Mononuclear cell (primary cell): ENCODE measurements at regions not wholly inside any gene's neighbourhood (a gene's known extent, or its start where the extent isn't known, plus 50 kb on each side); places are given as distances from the start of the nearest gene placed in this dataset.

Source experiments
- H3K27me3 ChIP-seq: 2 replicates; pipeline ENCODE4 v1.6.0; 2011; ENCODE audit warnings: low read length, control low read depth; ENCODE audit not compliant: insufficient read depth
- H3K4me1 ChIP-seq: 2 replicates; pipeline ENCODE4 v1.5.1; 2011; ENCODE audit warnings: mild to moderate bottlenecking, low read length, control low read depth; ENCODE audit not compliant: insufficient read depth
- H3K4me3 ChIP-seq: 2 replicates; pipeline ENCODE4 v1.5.1; 2011; ENCODE audit warnings: mild to moderate bottlenecking, low read length, moderate library complexity
- H3K9me3 ChIP-seq: 2 replicates; pipeline ENCODE4 v1.5.1; 2011; ENCODE audit warnings: low read depth, mild to moderate bottlenecking, control low read depth, low read length

DNA sequence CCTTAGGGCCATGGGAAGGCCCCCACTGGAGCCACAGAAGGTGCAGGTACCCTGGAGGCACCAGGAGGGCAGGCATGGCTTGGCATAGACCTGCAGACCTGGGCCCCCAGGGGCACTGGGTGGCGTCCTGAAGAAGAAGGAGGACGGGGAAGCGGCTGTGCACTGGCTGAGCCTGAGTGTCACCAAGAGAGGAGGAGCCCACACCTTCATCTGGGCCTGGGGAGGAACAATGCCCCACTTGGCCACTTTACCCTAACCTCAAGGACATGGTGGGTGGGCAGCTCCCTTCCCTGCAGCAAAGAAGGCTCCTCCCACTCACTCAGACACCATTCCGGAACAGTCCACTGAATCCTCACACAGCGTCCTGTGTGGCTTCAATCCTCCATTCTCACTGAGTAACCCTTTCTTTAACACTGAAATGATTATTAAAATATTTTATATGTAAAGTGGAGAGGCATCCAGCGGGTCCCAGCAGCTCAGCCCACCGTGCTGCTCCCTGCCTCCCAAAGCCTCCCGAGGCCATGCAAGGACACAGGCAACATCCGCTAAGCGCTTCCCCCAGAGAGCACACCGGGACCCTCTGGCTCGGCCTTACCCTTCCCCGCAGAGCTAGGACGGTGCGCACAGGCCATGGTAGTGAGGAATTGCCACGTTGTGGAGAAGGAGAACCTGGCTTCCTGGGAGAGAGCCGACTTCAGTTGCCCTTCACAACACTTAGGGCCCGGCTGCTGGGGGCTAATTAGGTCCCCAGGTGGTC lies 516.7 kb upstream of the MGMT start:
- Histone ChIP-seq H3K4me3 (no peak overlapping the region), H3K27me3 (no peaks in the 10 kb centered on the region), H3K9me3 (no peaks in the 10 kb centered on the region), H3K4me1 (no peaks in the 10 kb centered on the region)

DNA sequence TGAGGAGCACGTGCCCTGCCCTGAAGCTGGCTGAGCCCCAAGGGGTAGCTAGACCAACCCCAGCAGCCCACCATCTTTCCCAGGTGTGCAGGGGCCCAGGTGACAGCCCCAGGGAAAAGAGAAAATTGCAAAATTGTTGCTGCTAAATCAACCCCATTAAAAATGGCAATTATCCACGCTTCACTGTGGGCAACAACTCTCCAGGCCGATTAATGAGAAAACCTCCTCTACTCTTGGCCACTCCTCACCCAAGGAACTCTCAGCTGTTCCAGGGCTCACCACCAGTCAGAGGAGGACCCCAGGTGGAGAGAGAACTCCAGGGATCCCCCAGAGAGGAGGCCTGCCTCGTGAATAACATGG lies 516.1 kb upstream of the MGMT start:
- H3K4me1 ChIP-seq: no peaks in the 10 kb centered on the region
- H3K27me3 ChIP-seq: no peaks in the 10 kb centered on the region
- no peak overlapping the region for H3K4me3 ChIP-seq
- no peaks in the 10 kb centered on the region for H3K9me3 ChIP-seq

- no peaks in the 10 kb centered on the region for H3K4me1 ChIP-seq
- H3K9me3 ChIP-seq: no peaks in the 10 kb centered on the region
- no peaks in the 10 kb centered on the region for H3K27me3 ChIP-seq
- no peak overlapping the region for H3K4me3 ChIP-seq
These were observed 514.2 kb upstream of the MGMT start for GRCh38 chr10:128952856-128953255.

DNA sequence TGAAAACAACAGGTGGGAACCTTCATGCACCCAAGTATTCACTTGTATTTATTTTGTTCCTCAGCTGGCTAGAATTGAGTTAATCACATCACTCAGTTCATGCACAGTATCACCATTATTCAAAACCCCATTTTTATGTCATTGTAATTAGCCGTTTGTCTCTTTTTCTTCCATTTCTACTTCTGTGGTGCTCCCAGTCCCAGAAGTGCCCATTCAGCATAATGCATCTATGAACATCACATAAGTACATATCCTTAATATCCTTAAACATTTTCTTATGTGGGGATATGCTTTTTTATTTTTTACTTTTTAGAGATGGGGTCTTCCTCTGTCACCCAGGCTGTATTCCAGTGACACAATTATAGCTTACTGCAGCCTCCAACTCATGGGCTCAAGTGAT lies 510.9 kb upstream of the MGMT start:
- no peak overlapping the region for H3K4me3 ChIP-seq
- H3K27me3 ChIP-seq: no peaks in the 10 kb centered on the region
- no peaks in the 10 kb centered on the region for H3K9me3 ChIP-seq
- no peaks in the 10 kb centered on the region for H3K4me1 ChIP-seq

DNA sequence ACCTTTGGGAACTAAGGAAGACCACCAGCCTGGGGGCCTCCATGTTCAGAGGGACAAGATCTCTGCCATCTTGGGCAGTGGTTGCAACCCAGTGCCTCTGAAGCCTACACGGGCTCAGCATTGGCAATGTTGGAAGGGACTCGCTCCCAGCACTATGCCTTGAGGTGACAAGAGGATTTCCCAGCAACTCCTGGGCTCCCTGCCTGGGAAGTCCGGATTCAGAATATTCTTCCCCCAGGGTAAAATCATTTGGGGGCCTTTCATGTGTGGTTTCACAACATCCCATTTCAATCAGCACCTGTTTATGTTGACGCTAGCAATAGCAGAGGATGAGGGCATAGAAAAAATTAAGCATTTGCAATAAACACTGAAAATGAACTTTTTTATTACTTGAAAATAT lies 509.8 kb upstream of the MGMT start:
- no peaks in the 10 kb centered on the region for H3K9me3 ChIP-seq
- H3K4me1 ChIP-seq: no peaks in the 10 kb centered on the region
- no peak overlapping the region for H3K4me3 ChIP-seq
- H3K27me3 ChIP-seq: no peaks in the 10 kb centered on the region

DNA sequence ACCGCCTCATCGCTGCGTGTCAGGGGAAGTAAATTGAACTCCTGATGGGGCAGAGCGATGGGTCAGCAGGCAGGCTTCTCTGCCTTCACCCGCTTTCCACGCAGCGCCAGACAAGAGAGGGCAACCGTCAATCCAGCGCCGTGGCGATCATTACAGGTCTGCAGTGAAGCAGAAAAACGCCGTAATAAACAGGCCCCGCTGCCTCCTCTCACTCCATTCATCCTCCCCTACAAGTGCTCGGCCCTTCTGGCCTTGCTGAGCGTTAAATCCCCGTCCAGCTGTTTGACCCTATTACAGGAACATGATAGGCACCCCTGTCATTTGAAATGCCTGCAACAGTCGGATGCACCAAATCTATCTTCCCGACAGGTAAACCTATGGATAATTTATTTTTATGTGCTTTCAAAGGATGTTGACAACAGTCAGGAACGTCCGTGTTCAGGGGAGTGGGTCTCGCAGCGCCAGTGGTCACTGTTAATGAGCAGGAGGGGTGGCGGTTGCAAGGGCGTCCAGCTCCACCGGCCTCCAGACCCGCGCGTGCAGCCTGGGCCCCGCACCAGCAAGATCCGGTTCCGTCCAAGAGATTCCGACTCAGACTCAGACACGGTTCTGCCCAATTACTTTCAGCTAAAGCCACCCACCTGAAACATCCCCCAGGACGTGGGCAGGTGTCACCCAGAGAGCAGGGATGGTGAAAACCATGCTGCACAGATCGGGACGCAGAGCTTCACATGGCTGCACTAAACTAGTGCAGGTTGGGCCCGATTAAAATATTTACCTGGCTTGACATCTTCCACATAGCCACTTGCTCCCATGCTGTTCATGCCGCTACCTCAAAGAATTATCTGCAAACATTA lies 508.0 kb upstream of the MGMT start:
- no peaks in the 10 kb centered on the region for H3K4me1 ChIP-seq
- no peak overlapping the region for H3K4me3 ChIP-seq
- H3K27me3 ChIP-seq: no peaks in the 10 kb centered on the region
- no peaks in the 10 kb centered on the region for H3K9me3 ChIP-seq

- Histone ChIP-seq H3K9me3 (no peaks in the 10 kb centered on the region), H3K4me3 (no peak overlapping the region), H3K27me3 (no peaks in the 10 kb centered on the region), H3K4me1 (no peaks in the 10 kb centered on the region)
These were observed 507.3 kb upstream of the MGMT start for GRCh38 chr10:128959746-128960145.

- Histone ChIP-seq H3K4me3 (no peak overlapping the region), H3K27me3 (no peaks in the 10 kb centered on the region), H3K9me3 (no peaks in the 10 kb centered on the region), H3K4me1 (no peaks in the 10 kb centered on the region)
These were observed 506.5 kb upstream of the MGMT start for GRCh38 chr10:128960517-128960916.

GRCh38 chr10:128962182-128962581 lies 504.9 kb upstream of the MGMT start:
- H3K4me3 ChIP-seq: no peak overlapping the region
- no peaks in the 10 kb centered on the region for H3K4me1 ChIP-seq
- H3K27me3 ChIP-seq: no peaks in the 10 kb centered on the region
- H3K9me3 ChIP-seq: no peaks in the 10 kb centered on the region

GRCh38 chr10:128963211-128964099 lies 503.6 kb upstream of the MGMT start:
- Histone ChIP-seq H3K27me3 (no peaks in the 10 kb centered on the region), H3K4me1 (no peaks in the 10 kb centered on the region), H3K4me3 (no peak overlapping the region), H3K9me3 (no peaks in the 10 kb centered on the region)

DNA sequence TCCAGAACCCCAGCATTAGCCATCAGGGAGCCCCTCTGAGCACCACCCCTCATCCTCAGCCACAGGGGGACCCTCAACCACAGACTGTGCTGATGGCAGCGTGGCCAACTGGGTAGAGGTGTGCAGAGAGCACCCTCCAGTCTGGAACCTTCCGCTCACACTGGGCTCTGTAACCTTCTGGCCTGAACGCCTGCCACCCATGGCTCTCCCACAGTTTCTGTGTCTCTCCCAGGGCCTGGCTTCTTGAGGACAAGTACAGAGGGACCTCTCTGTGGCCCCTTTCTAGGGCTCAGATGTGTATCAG lies 503.0 kb upstream of the MGMT start:
- no peaks in the 10 kb centered on the region for H3K27me3 ChIP-seq
- H3K9me3 ChIP-seq: no peaks in the 10 kb centered on the region
- H3K4me1 ChIP-seq: no peaks in the 10 kb centered on the region
- H3K4me3 ChIP-seq: no peak overlapping the region

GRCh38 chr10:128967980-128968756 lies 498.9 kb upstream of the MGMT start:
- H3K4me3 ChIP-seq: no peak overlapping the region
- H3K27me3 ChIP-seq: no peaks in the 10 kb centered on the region
- no peaks in the 10 kb centered on the region for H3K9me3 ChIP-seq
- no peaks in the 10 kb centered on the region for H3K4me1 ChIP-seq

- Histone ChIP-seq H3K4me1 (no peaks in the 10 kb centered on the region), H3K27me3 (no peaks in the 10 kb centered on the region), H3K4me3 (no peak overlapping the region), H3K9me3 (no peaks in the 10 kb centered on the region)
These were observed 497.5 kb upstream of the MGMT start for GRCh38 chr10:128969551-128969950.

DNA sequence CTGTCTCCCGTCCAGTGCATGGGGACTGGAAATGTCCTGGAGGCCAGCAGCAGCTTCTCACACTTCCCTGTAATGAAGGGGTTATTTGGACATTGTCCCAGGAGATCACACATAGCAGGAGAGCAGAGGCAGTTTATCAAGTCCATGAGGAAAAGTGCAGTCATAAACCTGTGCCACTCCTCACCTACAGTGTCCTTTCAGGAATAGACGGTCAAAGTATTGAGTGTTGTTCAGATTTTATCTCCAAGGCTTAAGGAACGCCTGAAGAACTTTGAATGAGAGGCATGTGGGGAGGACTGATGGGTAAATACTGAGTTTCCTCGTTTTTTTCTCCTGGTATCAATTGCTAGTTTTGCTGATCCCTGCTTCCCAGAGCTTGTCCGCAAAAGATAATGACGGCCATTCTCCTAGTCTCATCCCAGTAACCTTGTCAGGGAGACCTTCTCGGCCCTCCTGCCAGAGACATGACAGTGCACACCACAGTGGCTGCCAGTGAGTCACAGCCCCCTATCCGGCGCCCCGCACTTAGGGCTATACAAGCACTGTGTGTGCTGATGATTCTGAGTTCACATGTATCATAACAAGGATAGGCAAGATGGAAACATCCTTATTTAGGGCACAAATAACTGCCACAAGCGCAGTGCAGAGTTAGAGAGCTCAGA lies 495.5 kb upstream of the MGMT start:
- no peaks in the 10 kb centered on the region for H3K9me3 ChIP-seq
- H3K4me3 ChIP-seq: no peak overlapping the region
- H3K4me1 ChIP-seq: no peaks in the 10 kb centered on the region
- H3K27me3 ChIP-seq: no peaks in the 10 kb centered on the region
